T-helper 17 cell (primary cell): ENCODE measurements at regions not wholly inside any gene's neighbourhood (a gene's known extent, or its start where the extent isn't known, plus 50 kb on each side); places are given as distances from the start of the nearest gene placed in this dataset.
"Not testable (repeated sequence)": the region's sequence is repeated elsewhere in the genome, so short reads cannot be mapped to it uniquely, and the experiment has no call there.

Experiments used
- ATAC-seq: fragments of 150-1000 bp; cut with Tn5 transposase; 2 replicates; pipeline ENCODE4 v1.10.0; 2021; ENCODE audit warnings: mild to moderate bottlenecking, moderate library complexity
- DNase-seq, 3 donors: peaks; one replicate each; pipeline versions ENCODE4 v3.0.0 to v3.0.0-alpha.2; 2020 to 2021
- H3K9me3 ChIP-seq: one replicate; pipeline ENCODE4 v1.7.0; 2013; ENCODE audit warnings: low read length, mild to moderate bottlenecking; ENCODE audit not compliant: control insufficient read depth, poor library complexity, severe bottlenecking
- H3K27ac Mint-ChIP-seq: one replicate; pipeline ENCODE4 v1.8.0; 2022; ENCODE audit warnings: mild to moderate bottlenecking, moderate library complexity, mixed read lengths
- H3K27me3 Mint-ChIP-seq: one replicate; pipeline ENCODE4 v1.8.0; 2022; ENCODE audit warnings: mixed read lengths
- H3K36me3 Mint-ChIP-seq: one replicate; pipeline ENCODE4 v1.8.0; 2022; ENCODE audit warnings: low read depth, mixed read lengths
- H3K4me1 Mint-ChIP-seq: one replicate; pipeline ENCODE4 v1.8.0; 2022; ENCODE audit warnings: mild to moderate bottlenecking, mixed read lengths
- H3K4me3 Mint-ChIP-seq: one replicate; pipeline ENCODE4 v1.8.0; 2022; ENCODE audit warnings: mild to moderate bottlenecking, moderate library complexity, mixed read lengths

DNA sequence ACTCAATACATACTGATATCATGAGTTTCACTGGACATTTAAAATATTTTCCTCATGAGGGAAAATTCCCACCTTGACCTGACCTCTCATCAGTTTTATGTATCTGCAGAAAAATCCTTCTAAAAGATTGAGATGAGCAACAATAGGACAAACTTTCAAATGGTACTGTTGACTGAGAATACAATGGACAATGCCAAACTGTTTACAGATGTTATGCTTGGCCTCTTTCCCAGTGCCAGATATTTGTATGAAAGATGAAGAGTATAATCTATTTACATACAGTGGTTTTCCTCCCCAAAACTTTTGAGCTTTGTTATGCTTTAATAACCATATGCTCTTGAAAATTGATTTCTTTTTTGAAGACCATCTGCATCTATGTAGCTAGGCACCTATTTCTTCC lies 245.1 kb upstream of the RSPO3 start:
- DNase-seq (no peak), ATAC-seq (no peak)
- H3K36me3 Mint-ChIP-seq, result no peaks in the 10 kb centered on the region
- H3K4me3 Mint-ChIP-seq, result no peak overlapping the region
- H3K4me1 Mint-ChIP-seq, result no peaks in the 10 kb centered on the region
- H3K27me3 Mint-ChIP-seq, result no peaks in the 10 kb centered on the region
- no peaks in the 10 kb centered on the region for H3K9me3 ChIP-seq
- H3K27ac Mint-ChIP-seq, result no peak overlapping the region

- no peak overlapping the region for H3K27ac Mint-ChIP-seq
- no peak for DNase-seq
- no peaks in the 10 kb centered on the region for H3K27me3 Mint-ChIP-seq
- ATAC-seq, result no peak
- H3K36me3 Mint-ChIP-seq, result no peaks in the 10 kb centered on the region
- H3K4me3 Mint-ChIP-seq, result no peak overlapping the region
- H3K9me3 ChIP-seq, result no peaks in the 10 kb centered on the region
- H3K4me1 Mint-ChIP-seq, result no peaks in the 10 kb centered on the region
Measured at GRCh38 chr6:126873791-126874190, 244.7 kb upstream of the RSPO3 start.

- no peaks in the 10 kb centered on the region for H3K27me3 Mint-ChIP-seq
Measured at GRCh38 chr6:126876446-126876845, 242.0 kb upstream of the RSPO3 start.

DNA sequence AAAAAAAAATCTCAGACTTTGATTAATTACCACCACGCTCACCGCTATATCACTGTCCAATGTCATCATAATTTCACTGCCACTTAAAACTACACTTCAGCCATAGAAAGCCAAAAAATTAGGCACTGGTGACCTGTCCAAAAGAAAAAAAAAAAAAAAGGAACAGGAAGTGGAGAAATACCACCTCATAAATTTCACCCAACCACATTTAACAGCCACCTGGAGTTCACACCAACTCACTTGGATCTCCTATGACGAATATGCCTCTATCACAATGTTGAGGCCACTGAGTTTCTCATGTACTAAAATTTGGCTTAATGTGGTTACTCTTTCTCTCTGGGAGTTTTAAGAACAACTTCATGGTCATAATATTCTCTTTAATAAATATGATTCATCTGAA lies 237.5 kb upstream of the RSPO3 start:
- Mint-ChIP-seq H3K27me3 (no peaks in the 10 kb centered on the region), H3K27ac (no peak overlapping the region), H3K4me3 (no peak overlapping the region), H3K4me1 (peaks cover 2% of the 10 kb centered on the region), H3K36me3 (no peaks in the 10 kb centered on the region)
- no peak for DNase-seq
- no peak for ATAC-seq
- H3K9me3 ChIP-seq, result no peaks in the 10 kb centered on the region

More at GRCh38 chr6:126876446-126876845, 242.0 kb upstream of the RSPO3 start:
- peaks cover 2% of the 10 kb centered on the region for H3K4me1 Mint-ChIP-seq
- no peak overlapping the region for H3K4me3 Mint-ChIP-seq
- H3K9me3 ChIP-seq, result no peaks in the 10 kb centered on the region
- H3K36me3 Mint-ChIP-seq, result no peaks in the 10 kb centered on the region
- ATAC-seq, result no peak
- DNase-seq, result no peak
- no peak overlapping the region for H3K27ac Mint-ChIP-seq

DNA sequence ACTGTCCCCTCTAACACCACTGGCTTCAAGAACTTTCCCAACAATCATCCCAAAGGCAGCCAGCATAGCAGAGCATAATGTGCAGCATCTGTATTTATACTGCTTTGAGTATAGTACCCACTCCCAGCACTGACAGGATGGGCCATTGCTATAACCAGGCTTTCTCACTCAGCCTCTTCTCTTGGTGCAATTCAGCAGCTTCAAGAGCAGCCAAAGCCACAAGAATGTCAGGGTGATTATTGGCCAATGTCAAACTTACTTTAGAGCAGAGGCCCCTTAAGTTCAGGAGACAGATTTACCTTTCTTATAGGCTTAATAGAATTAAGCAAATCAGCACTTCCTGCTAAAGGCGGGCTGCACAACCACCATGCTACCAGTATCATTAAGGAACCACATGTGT lies 232.4 kb upstream of the RSPO3 start:
- DNase-seq (no peak), ATAC-seq (no peak)
- no peaks in the 10 kb centered on the region for H3K9me3 ChIP-seq
- no peaks in the 10 kb centered on the region for H3K4me1 Mint-ChIP-seq
- no peak overlapping the region for H3K27ac Mint-ChIP-seq
- no peak overlapping the region for H3K4me3 Mint-ChIP-seq
- H3K27me3 Mint-ChIP-seq, result no peaks in the 10 kb centered on the region
- no peaks in the 10 kb centered on the region for H3K36me3 Mint-ChIP-seq

GRCh38 chr6:126888727-126889725 lies 229.4 kb upstream of the RSPO3 start:
- DNase-seq, result no peak
- Mint-ChIP-seq H3K4me3 (no peak overlapping the region), H3K27ac (no peak overlapping the region), H3K27me3 (no peaks in the 10 kb centered on the region), H3K4me1 (no peaks in the 10 kb centered on the region), H3K36me3 (no peaks in the 10 kb centered on the region)
- H3K9me3 ChIP-seq, result no peaks in the 10 kb centered on the region
- no peak for ATAC-seq

- H3K4me1 Mint-ChIP-seq, result no peaks in the 10 kb centered on the region
- H3K4me3 Mint-ChIP-seq, result no peak overlapping the region
Measured at GRCh38 chr6:126890055-126890454, 228.4 kb upstream of the RSPO3 start.

GRCh38 chr6:126891158-126891557 lies 227.3 kb upstream of the RSPO3 start:
- Mint-ChIP-seq H3K4me1 (no peaks in the 10 kb centered on the region), H3K27ac (no peak overlapping the region), H3K36me3 (no peaks in the 10 kb centered on the region), H3K4me3 (no peak overlapping the region), H3K27me3 (no peaks in the 10 kb centered on the region)
- no peak for ATAC-seq
- DNase-seq, result no peak
- H3K9me3 ChIP-seq, result no peaks in the 10 kb centered on the region

More at GRCh38 chr6:126890055-126890454, 228.4 kb upstream of the RSPO3 start:
- Mint-ChIP-seq H3K27ac (no peak overlapping the region), H3K36me3 (no peaks in the 10 kb centered on the region), H3K27me3 (no peaks in the 10 kb centered on the region)
- ATAC-seq, result no peak
- DNase-seq, result no peak
- no peaks in the 10 kb centered on the region for H3K9me3 ChIP-seq

- H3K36me3 Mint-ChIP-seq, H3K9me3 ChIP-seq, ATAC-seq, H3K27ac Mint-ChIP-seq, DNase-seq, H3K27me3 Mint-ChIP-seq, H3K4me3 Mint-ChIP-seq, H3K4me1 Mint-ChIP-seq: not testable (repeated sequence)
Measured at GRCh38 chr6:126892869-126893268, 225.6 kb upstream of the RSPO3 start.

DNA sequence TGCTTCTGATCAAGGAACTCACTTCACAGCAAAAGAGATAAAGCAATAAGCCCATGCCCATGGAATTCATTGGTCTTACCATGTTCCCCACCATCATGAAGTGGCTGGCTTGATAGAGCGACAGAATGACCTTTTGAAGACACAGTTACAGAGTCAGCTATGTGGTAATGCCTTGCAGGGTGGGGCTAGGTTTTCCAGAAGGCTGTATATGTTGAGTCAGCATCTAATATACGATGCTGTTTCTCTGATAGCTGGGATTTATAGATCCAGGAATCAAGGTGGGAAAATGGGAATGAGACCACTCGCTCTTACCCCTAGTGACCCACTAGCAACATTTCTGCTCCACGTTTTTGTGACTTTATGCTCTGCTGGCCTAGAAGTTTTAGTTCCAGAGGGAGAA lies 220.7 kb upstream of the RSPO3 start:
- no peaks in the 10 kb centered on the region for H3K9me3 ChIP-seq
- Mint-ChIP-seq H3K36me3 (no peaks in the 10 kb centered on the region), H3K4me1 (no peaks in the 10 kb centered on the region), H3K27me3 (no peaks in the 10 kb centered on the region), H3K4me3 (no peak overlapping the region), H3K27ac (no peak overlapping the region)
- ATAC-seq (no peak), DNase-seq (no peak)

DNA sequence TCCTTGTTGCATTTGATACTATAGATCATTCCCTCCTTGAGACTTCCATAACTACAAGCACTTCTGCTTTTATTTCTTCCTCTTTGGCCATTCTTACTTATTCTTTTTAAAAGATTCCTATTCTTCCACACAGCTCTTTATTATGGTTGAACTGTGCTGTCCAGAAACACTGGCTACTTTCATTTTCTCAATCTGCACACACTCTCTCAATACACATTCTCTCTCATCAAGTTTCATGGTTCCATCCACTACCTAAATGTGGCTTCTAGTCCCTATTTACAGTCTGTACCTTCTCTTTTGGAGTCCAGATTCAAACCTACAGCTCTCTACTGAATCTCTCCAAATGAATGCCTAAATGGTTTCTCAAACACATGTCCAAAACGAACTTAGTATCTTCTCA lies 214.3 kb upstream of the RSPO3 start:
- no peaks in the 10 kb centered on the region for H3K9me3 ChIP-seq
- ATAC-seq (no peak), DNase-seq (no peak)
- H3K4me3 Mint-ChIP-seq, result no peak overlapping the region
- H3K27ac Mint-ChIP-seq, result no peak overlapping the region
- no peaks in the 10 kb centered on the region for H3K36me3 Mint-ChIP-seq
- no peaks in the 10 kb centered on the region for H3K27me3 Mint-ChIP-seq
- no peaks in the 10 kb centered on the region for H3K4me1 Mint-ChIP-seq

- H3K27ac Mint-ChIP-seq, result no peak overlapping the region
- H3K4me3 Mint-ChIP-seq, result no peak overlapping the region
- H3K4me1 Mint-ChIP-seq, result no peaks in the 10 kb centered on the region
- H3K9me3 ChIP-seq, result no peaks in the 10 kb centered on the region
- ATAC-seq, result no peak
- DNase-seq, result no peak
- H3K36me3 Mint-ChIP-seq, result no peaks in the 10 kb centered on the region
- no peaks in the 10 kb centered on the region for H3K27me3 Mint-ChIP-seq
Measured at GRCh38 chr6:126905917-126906316, 212.6 kb upstream of the RSPO3 start.

GRCh38 chr6:126907312-126907711 lies 211.2 kb upstream of the RSPO3 start:
- ATAC-seq (no peak), DNase-seq (no peak)
- H3K9me3 ChIP-seq, result no peaks in the 10 kb centered on the region
- Mint-ChIP-seq H3K4me3 (no peak overlapping the region), H3K4me1 (no peaks in the 10 kb centered on the region), H3K27me3 (no peaks in the 10 kb centered on the region), H3K36me3 (no peaks in the 10 kb centered on the region), H3K27ac (no peak overlapping the region)

- H3K9me3 ChIP-seq, result no peaks in the 10 kb centered on the region
- ATAC-seq (no peak), DNase-seq (no peak)
- no peaks in the 10 kb centered on the region for H3K27me3 Mint-ChIP-seq
- no peak overlapping the region for H3K4me3 Mint-ChIP-seq
- H3K4me1 Mint-ChIP-seq, result no peaks in the 10 kb centered on the region
- H3K36me3 Mint-ChIP-seq, result no peaks in the 10 kb centered on the region
- no peak overlapping the region for H3K27ac Mint-ChIP-seq
Measured at GRCh38 chr6:126907996-126908395, 210.5 kb upstream of the RSPO3 start.
